Astrocyte of the cerebellum (primary cell): ENCODE measurements at regions not wholly inside any gene's neighbourhood (a gene's known extent, or its start where the extent isn't known, plus 50 kb on each side); places are given as distances from the start of the nearest gene placed in this dataset.

Experiments
- DNase-seq: peaks from one replicate; pipeline ENCODE4 v3.0.0-alpha.2; 2011; ENCODE audit warnings: low read depth
- H3K4me3 ChIP-seq: 2 replicates; pipeline ENCODE4 v1.5.1; 2011; ENCODE audit warnings: mild to moderate bottlenecking, low read depth, low read length, moderate library complexity
- CTCF ChIP-seq: IDR thresholded peaks from 2 replicates; pipeline ENCODE4 v1.5.1; 2012; ENCODE audit warnings: low read length, low read depth, moderate library complexity, mild to moderate bottlenecking; ENCODE audit errors: missing control alignments
- in situ Hi-C: cut with HindIII; loops from 2 replicates; pipeline ENCODE4 v1.10.0; 2017; ENCODE audit warnings: low sequenced_read_pairs

GRCh38 chr5:111855356-111855755 lies 98.4 kb upstream of the NREP start:
- TF ChIP-seq CTCF, result no peak
- no peak for DNase-seq
- H3K4me3 ChIP-seq, result no peak overlapping the region
- in situ Hi-C loops, result no loop called here

GRCh38 chr5:111854186-111854585 lies 97.2 kb upstream of the NREP start:
- in situ Hi-C loops, result no loop called here
- TF ChIP-seq CTCF, result no peak

GRCh38 chr5:111853748-111854147 lies 96.8 kb upstream of the NREP start:
- no peak overlapping the region for H3K4me3 ChIP-seq
- DNase-seq, result no peak
- no peak for TF ChIP-seq CTCF
- in situ Hi-C loops, result no loop called here

More at GRCh38 chr5:111854186-111854585, 97.2 kb upstream of the NREP start:
- no peak for DNase-seq
- no peak overlapping the region for H3K4me3 ChIP-seq

GRCh38 chr5:111851631-111852548 lies 94.9 kb upstream of the NREP start:
- in situ Hi-C loops, result no loop called here
- H3K4me3 ChIP-seq, result no peak overlapping the region
- no peak for TF ChIP-seq CTCF
- no peak for DNase-seq

- no peak for TF ChIP-seq CTCF
- in situ Hi-C loops, result no loop called here
- no peak overlapping the region for H3K4me3 ChIP-seq
- DNase-seq, result no peak
These were observed 91.5 kb upstream of the NREP start for GRCh38 chr5:111848476-111848875.

GRCh38 chr5:111847052-111847925 lies 90.3 kb upstream of the NREP start:
- no peak for TF ChIP-seq CTCF
- DNase-seq, result no peak
- in situ Hi-C loops, result no loop called here
- no peak overlapping the region for H3K4me3 ChIP-seq
